ENCODE measurements at regions not wholly inside any gene's neighbourhood (a gene's known extent, or its start where the extent isn't known, plus 50 kb on each side); places are given as distances from the start of the nearest gene placed in this dataset.

DNA sequence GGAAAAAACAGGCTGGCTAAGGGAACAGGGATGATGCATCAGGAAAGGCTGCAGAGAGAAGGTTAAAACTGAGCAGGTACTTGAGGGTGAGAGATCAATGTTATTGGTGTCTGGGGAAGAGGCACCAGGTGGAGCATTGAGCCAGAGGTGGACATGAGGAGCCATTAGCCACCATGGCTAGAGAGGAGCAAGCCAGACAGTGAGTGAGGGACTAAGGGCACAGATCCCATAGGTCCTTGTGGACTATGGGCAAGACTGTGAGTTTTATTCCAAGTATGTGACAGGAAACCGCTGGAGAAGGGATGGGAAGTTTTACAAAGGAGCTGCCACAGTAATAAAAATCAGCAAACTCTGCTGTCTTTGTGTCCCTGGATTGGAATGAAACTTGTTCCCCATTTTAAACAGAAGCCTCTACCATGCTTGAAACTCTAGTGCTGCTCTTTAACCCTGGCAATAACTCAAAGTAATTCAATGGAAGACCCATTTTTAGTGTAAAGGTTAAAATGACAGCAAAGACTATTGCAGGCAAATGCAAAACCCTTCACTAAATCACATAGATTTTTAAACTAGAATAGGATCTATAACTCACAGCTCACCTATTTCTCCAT, 349.8 kb downstream of the ENC1 start:
- ChIA-PET POLR2A (ENCODE audit: partially characterized antibody) (no interaction called here), CTCF (ENCODE audit: partially characterized antibody) (interaction anchor here (0.7 to 1.1 kb wide), 3 partner anchors 10 to 199 kb away, joined by 3 to 4 read pairs (median 3); no protein-coding TSS in a partner anchor)
- 81% methylated on average over 1 of the region's 1 CpG; no CpG with 5 or more reads in 1 of the 2 experiments for WGBS, 2 experiments (ENCODE audit: extremely low coverage in 1 of 2, insufficient coverage in 1 of 2, insufficient read length in 1 of 2, insufficient replicate concordance in 2 of 2, low coverage in 1 of 2, low lambda C conversion rate in 2 of 2, missing lambda C conversion rate in 1 of 2)
- H3K4ac ChIP-seq (replicated peaks; ENCODE audit: insufficient read length, low read depth, low read length): no peak overlapping the region
- H3K23me2 ChIP-seq (ENCODE audit: low read depth, low read length): no peaks in the 10 kb centered on the region
- no peak overlapping the region for H3K56ac ChIP-seq (replicated peaks; ENCODE audit: insufficient read length, low read depth, low read length)
- no peaks in the 10 kb centered on the region for H3K79me2 ChIP-seq (ENCODE audit: control insufficient read depth in 1 of 2, insufficient read depth in 2 of 2, low read length in 2 of 2)
- H3K18ac ChIP-seq (ENCODE audit: extremely low read depth, low read length): no peak overlapping the region
- H3K36me3 ChIP-seq (ENCODE audit: control insufficient read depth in 2 of 4, insufficient read depth in 4 of 4, low read length in 3 of 4): no peaks in the 10 kb centered on the region
- H3K4me3 ChIP-seq (ENCODE audit: extremely low read depth in 1 of 4, insufficient read depth in 2 of 4, low read depth in 3 of 4, low read length in 4 of 4): no peak overlapping the region
- H3K27ac ChIP-seq (ENCODE audit: low read depth, low read length): no peak overlapping the region
- FAIRE-seq: no peak
- H2BK12ac ChIP-seq (ENCODE audit: low read depth, low read length): no peak overlapping the region
- H2BK120ac ChIP-seq (replicated peaks; ENCODE audit: low read depth, low read length): no peak overlapping the region
- no peak overlapping the region for H3K23ac ChIP-seq (ENCODE audit: insufficient read length)
- no peak overlapping the region for H3K4me2 ChIP-seq (ENCODE audit: insufficient read depth in 1 of 2, low read depth in 2 of 2, low read length in 2 of 2)
- H4K20me1 ChIP-seq (replicated peaks in 1 of 2; ENCODE audit: control insufficient read depth in 1 of 2, insufficient read depth in 2 of 2, low read length in 2 of 2): no peaks in the 10 kb centered on the region
- H3K9me3 ChIP-seq (ENCODE audit: insufficient read depth in 2 of 2, low read depth in 1 of 2, low read length in 1 of 2): no peaks in the 10 kb centered on the region
- H2BK5ac ChIP-seq (ENCODE audit: low read depth, low read length): no peak overlapping the region
- H3K14ac ChIP-seq (ENCODE audit: insufficient read length): no peak overlapping the region
- no peak overlapping the region for H4K91ac ChIP-seq (replicated peaks; ENCODE audit: insufficient read length, low read length)
- H3K4me1 ChIP-seq (replicated peaks in 1 of 4; ENCODE audit: control insufficient read depth in 3 of 4, insufficient read depth in 4 of 4, low read length in 3 of 4): no peaks in the 10 kb centered on the region
- H2AK5ac ChIP-seq (ENCODE audit: low read depth, low read length): no peak overlapping the region
- DNase-seq (ENCODE audit: low read depth in 1 of 2, low spot score in 2 of 2): no peak
- H2BK20ac ChIP-seq (ENCODE audit: low read length): no peak overlapping the region
- no peak overlapping the region for H3K9ac ChIP-seq (replicated peaks in 1 of 4; ENCODE audit: extremely low read depth in 1 of 4, low read depth in 3 of 4, low read length in 3 of 4)
- TF ChIP-seq CEBPB (IDR thresholded peaks at IDR 0.05; ENCODE audit: low read depth, low read length) (no peak), RAD21 (IDR thresholded peaks at IDR 0.05 in 1 of 2, conservative IDR thresholded peaks at IDR 0.05 in 1 of 2; ENCODE audit: low read depth in 2 of 2, low read length in 2 of 2) (peak; percentile 7 to 33; a peak in 2 of 4 replicates), KDM1A (IDR thresholded peaks at IDR 0.05; ENCODE audit: borderline replicate concordance, low read length) (no peak)
- no peak overlapping the region for H4K8ac ChIP-seq (ENCODE audit: extremely low read depth, insufficient read depth, low read length)
- H3K79me1 ChIP-seq (ENCODE audit: low read depth, low read length): no peaks in the 10 kb centered on the region
- no peak overlapping the region for H2AFZ ChIP-seq (ENCODE audit: low read length)
- H2BK15ac ChIP-seq (ENCODE audit: low read length): no peak overlapping the region
- no peak overlapping the region for H4K5ac ChIP-seq (ENCODE audit: insufficient read length, low read depth, low read length)
- no peaks in the 10 kb centered on the region for H3K27me3 ChIP-seq (replicated peaks in 1 of 4; ENCODE audit: control insufficient read depth in 3 of 4, extremely low read depth in 1 of 4, insufficient read depth in 3 of 4, low read length in 3 of 4)
